Inferior parietal cortex (tissue), 1 donor: ENCODE measurements at regions not wholly inside any gene's neighbourhood (a gene's known extent, or its start where the extent isn't known, plus 50 kb on each side); places are given as distances from the start of the nearest gene placed in this dataset.
"Not testable (repeated sequence)": the region's sequence is repeated elsewhere in the genome, so short reads cannot be mapped to it uniquely, and the experiment has no call there.

Experiments
- DNase-seq: peaks from one replicate; pipeline ENCODE4 v3.0.0-alpha.2; 2016; ENCODE audit errors: extremely low spot score

DNA sequence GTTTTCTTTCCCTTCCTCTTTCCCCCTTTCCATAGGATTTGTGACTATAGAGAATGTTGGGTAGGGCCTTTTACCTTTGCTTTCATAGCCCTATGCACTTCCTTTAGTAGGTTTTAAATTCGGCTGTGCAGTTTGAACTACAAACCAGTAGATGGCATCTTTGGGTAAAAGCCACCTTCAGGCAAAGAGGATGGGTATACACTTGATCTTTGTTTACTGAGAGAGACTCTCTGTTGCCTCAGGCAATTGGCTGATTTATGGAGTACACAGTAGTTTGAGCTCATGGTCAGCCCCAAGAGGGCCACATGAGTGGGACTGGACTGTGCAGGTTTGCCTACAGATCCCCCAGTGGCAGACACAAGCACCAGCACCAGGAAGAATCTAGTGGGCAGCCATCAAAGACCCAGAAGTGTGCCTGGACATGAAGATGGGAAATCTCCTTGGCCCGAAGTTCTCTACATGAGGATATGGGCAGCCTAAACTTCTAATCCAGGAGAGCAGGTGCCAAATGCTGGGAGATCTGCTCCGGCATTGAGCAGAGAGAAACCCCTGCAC is 1304.3 kb upstream of the DDX18 start:
- no peak for DNase-seq

DNA sequence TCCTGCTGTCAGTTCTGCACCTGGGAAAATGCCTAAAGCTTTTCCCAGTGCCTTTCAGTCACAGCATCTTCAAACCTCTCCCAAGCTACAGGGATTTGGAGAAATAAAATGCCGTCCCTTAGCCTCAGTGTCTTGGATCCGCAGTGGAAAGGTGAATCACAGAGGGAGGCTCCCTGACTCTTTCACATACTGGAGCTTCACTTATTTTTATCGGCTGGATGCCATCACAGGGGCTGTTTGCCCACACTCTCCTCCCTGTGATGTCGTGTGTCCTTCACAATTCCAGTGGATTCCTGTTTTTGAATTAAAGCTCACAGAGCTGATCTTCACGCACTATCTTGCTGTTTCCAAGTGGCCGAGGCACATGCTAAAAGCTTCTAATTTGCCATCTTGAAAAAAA is 1303.1 kb upstream of the DDX18 start:
- DNase-seq, result no peak

DNA sequence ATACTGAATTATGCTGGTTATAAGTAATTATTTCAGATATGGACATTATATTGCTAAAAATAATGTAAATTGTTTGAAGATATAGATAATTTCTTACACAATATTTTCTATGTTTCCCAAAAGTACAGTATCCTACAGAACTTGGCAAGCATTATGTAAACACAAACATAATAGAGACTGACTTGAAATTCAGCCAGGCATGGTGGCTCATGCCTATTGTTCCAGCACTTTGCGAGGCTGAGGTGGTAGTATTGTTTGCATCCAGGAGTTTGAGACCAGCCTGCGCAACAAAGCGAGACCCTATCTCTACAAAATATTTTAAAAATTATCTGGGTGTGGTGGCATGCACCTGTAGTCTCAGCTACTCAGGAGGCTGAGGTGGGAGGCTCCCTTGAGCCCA is 1300.5 kb upstream of the DDX18 start:
- no peak for DNase-seq

DNA sequence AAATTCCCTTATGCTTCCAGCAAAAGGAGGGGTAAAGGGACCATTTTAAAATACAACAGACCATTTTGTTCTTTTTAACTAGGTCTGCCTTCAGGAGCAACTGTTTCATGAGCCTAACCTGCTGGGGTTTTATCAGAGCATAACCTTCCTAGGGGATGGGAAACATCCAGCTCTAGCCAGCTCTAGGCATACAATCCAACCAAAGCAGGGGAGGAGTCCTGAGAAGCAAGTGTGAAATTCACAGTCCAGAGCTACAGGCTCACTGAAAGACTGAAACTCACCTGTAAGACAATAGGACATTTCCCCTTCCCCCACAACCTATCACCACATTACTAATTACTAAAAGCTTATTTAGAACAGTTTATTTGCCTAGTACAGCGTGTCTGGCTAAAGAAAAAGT is 1296.6 kb upstream of the DDX18 start:
- no peak for DNase-seq

DNA sequence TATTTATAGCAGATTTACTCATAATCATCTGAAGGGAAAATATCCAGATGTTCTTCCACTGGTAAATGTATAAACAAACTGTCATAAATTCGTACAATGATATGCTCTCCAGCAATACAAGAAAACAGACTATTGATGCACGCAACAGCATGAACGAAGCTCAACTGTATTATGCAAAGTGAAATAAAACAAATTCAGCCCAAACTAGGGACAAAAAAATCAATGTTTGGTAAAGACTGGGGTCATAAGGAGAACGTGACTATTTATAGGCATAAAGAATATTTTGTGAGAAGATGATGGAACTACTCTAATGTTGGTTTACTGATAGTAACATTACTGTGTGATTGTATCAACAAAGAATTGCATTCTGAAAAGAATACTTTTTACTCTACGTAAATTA is 1276.7 kb upstream of the DDX18 start:
- DNase-seq, result no peak

DNA sequence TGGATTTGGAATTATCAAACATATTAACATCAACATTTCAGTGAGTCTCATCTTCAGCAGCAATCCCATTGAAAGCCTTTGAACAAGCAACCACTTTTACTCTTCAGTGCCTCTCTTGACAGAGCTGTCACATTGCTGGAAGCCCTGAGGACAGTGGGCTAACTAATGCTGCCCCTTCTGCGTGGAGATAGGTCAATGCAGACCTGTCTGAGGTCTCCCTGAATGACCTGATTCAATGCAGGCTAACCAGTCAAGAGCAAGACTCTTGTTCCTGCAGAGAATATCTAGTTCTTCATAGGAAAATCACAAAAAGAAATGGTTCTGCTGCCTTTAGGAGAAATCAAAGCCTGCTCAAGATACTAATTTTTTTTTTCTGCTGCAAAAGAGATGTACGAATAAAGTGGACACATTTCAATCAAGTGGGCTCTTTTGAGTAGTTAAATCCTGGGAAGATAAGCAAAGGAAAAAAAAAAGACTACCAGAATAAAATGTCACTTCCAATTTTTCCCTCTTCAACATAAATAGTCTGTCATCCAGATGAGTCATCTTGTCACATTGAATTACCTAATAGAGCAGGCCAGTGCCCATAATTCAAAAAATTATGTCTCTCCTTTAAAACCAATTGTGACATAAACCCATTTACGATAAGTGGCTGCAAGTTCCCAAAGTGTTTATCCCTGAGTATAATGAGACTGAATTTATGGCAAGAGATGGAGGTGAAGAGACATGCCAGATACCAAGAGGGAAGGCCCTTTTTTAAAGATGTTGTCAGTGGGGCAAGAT is 1269.0 kb upstream of the DDX18 start:
- DNase-seq, result no peak

DNA sequence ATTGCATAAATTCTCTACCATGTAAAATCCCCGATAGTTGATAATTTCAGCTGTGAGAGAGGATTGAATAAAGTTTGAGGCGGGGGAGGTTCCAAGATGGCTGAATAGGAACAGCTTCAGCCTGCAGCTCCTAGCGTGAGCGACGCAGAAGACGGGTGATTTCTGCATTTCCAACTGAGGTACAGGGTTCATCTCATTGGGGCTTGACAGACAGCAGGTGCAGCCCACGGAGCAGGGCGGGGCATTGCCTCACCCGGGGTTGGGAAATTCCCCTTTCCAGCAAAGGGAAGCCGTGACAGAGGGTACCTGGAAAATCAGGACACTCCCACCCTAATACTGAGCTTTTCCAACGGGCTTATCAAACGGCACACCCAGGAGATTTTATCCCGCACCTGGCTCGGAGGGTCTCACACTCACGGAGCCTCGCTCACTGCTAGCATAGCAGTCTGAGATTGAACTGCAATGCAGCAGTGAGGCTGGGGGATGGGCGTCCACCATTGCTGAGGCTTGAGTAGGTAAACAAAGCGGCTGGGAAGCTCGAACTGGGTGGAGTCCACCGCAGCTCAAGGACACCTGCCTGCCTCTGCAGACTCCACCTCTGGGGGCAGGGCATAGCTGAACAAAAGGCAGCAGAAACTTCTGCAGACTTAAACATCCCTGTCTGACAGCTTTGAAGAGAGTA is 1261.6 kb upstream of the DDX18 start:
- not testable (repeated sequence) for DNase-seq

DNA sequence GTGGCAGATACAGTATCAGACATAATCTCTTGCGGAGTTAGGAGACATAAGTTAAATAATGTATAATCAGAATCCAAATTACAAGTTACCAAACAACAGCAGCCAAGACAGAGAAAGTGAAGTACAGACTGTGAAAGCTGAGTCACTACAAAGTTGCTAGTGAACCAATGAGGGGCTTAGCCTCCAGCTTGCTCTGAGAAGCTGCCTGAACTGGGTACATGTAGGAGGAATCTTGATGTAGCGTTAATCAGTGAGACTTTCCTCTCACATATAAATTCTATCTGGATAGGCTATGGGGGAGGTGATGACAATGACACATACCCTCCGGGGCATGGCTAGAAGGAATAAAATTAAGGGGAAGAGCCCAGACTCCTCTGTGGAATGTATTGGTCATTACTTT is 1234.3 kb upstream of the DDX18 start:
- no peak for DNase-seq

DNA sequence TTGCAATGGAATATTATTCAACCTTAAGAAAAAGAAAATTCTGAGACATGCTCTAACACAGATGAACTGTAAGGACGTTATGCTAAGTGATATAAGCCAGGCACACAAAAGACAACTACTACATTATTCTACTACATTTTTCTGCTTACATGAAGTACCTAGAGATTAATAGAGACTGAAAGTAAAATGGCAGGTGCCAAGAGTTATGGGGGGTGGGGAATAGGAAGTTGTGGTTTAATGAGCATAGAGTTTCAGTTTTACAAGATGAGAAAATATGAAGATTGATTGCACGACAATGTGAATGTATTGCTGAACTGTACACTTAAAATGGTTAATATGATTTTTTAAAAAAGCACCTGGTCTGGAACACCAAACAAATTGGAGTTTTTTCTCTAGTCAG is 1231.6 kb upstream of the DDX18 start:
- no peak for DNase-seq

DNA sequence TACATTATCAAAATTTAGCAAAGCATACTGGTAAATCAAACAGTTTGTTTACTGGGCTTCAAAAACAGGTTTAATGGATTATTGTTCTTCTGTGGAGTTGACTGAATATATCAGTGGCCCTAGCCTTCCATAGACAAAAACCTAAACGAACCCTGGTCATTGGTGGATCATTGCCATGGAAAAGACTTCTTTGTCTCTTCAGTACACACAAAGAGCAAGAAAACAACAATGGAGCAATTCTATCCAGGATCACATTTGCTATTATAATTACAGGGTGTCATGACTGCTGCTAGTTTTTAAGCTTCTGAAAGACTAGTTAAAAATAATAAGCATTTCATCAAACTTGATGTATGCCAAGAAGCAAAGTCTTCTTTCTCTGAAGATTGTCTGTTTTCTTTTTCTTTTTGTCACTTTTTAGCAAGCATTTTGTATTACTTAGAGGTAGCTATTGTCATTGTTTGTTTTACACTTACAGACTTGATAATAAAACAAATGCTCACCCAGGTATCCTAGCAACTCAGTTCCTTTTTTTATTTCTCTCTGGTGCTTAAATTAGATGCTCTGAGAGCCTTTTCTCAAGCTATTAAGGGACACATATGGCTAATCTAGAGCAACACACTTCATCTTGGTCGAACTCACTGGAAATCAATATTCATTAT is 1228.7 kb upstream of the DDX18 start:
- peak; percentile 56 for DNase-seq

DNA sequence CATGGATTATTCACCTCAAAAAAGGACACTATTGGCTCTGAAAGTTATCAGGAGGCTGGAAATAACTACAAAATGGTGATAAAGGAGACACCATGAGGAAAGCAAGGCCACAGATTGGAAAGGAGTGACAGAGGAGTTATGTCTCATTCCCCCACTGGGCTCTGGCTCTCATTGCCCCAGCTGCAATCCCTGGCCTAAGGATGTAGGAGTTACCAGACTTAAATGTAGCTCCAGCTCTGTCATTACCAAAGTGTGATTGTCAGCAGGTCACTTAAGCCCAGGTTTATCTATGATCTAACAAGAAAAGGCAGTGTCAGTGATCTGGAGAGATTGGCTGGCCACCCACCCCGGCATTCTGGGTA is 1228.2 kb upstream of the DDX18 start:
- no peak for DNase-seq
